ENCODE measurements at regions not wholly inside any gene's neighbourhood (a gene's known extent, or its start where the extent isn't known, plus 50 kb on each side); places are given as distances from the start of the nearest gene placed in this dataset.

- DNase-seq, result no peak
These were observed 394.0 kb upstream of the KLF4 start for GRCh38 chr9:107883496-107884124.

GRCh38 chr9:107881626-107882300 lies 392.2 kb upstream of the KLF4 start:
- no peak for DNase-seq

GRCh38 chr9:107878462-107878861 lies 388.9 kb upstream of the KLF4 start:
- no peak for DNase-seq

- DNase-seq, result no peak
These were observed 386.0 kb upstream of the KLF4 start for GRCh38 chr9:107875571-107875980.

GRCh38 chr9:107874591-107875369 lies 385.2 kb upstream of the KLF4 start:
- DNase-seq, result no peak

- DNase-seq, result no peak
These were observed 384.6 kb upstream of the KLF4 start for GRCh38 chr9:107874137-107874536.

- DNase-seq, result no peak
These were observed 383.1 kb upstream of the KLF4 start for GRCh38 chr9:107872457-107873192.

- no peak for DNase-seq
These were observed 381.5 kb upstream of the KLF4 start for GRCh38 chr9:107870927-107871680.

- no peak for DNase-seq
These were observed 380.7 kb upstream of the KLF4 start for GRCh38 chr9:107870221-107870620.

GRCh38 chr9:107869111-107869510 lies 379.5 kb upstream of the KLF4 start:
- no peak for DNase-seq

GRCh38 chr9:107868186-107868585 lies 378.6 kb upstream of the KLF4 start:
- no peak for DNase-seq

GRCh38 chr9:107867738-107868137 lies 378.2 kb upstream of the KLF4 start:
- DNase-seq, result no peak

- no peak for DNase-seq
These were observed 377.2 kb upstream of the KLF4 start for GRCh38 chr9:107866711-107867311.

- DNase-seq, result no peak
These were observed 373.8 kb upstream of the KLF4 start for GRCh38 chr9:107863396-107863795.

GRCh38 chr9:107862881-107863280 lies 373.3 kb upstream of the KLF4 start:
- DNase-seq, result no peak

GRCh38 chr9:107862323-107862722 lies 372.8 kb upstream of the KLF4 start:
- no peak for DNase-seq

GRCh38 chr9:107861075-107861474 lies 371.5 kb upstream of the KLF4 start:
- no peak for DNase-seq

- no peak for DNase-seq
These were observed 368.7 kb upstream of the KLF4 start for GRCh38 chr9:107858260-107858659.

- no peak for DNase-seq
These were observed 367.1 kb upstream of the KLF4 start for GRCh38 chr9:107856633-107857032.

- no peak for DNase-seq
These were observed 365.6 kb upstream of the KLF4 start for GRCh38 chr9:107855164-107855563.

GRCh38 chr9:107853461-107853860 lies 363.9 kb upstream of the KLF4 start:
- no peak for DNase-seq

- no peak for DNase-seq
These were observed 363.3 kb upstream of the KLF4 start for GRCh38 chr9:107852891-107853290.

All from stimulated activated CD4-positive, alpha-beta T cell treated with anti-CD3 and anti-CD28 coated beads, Interleukin-4, amount 100 ng/mL, for 24 hours (primary cell).